GM12874 (cell line): ENCODE measurements at regions not wholly inside any gene's neighbourhood (a gene's known extent, or its start where the extent isn't known, plus 50 kb on each side); places are given as distances from the start of the nearest gene placed in this dataset.

Source experiments
- TF ChIP-seq, protein P1 (sequence below): IDR thresholded peaks from 2 replicates; pipeline ENCODE4 v1.5.1; 2011; ENCODE audit warnings: low read depth, mild to moderate bottlenecking, control low read depth, low read length, moderate library complexity; ENCODE audit not compliant: insufficient read depth

DNA sequence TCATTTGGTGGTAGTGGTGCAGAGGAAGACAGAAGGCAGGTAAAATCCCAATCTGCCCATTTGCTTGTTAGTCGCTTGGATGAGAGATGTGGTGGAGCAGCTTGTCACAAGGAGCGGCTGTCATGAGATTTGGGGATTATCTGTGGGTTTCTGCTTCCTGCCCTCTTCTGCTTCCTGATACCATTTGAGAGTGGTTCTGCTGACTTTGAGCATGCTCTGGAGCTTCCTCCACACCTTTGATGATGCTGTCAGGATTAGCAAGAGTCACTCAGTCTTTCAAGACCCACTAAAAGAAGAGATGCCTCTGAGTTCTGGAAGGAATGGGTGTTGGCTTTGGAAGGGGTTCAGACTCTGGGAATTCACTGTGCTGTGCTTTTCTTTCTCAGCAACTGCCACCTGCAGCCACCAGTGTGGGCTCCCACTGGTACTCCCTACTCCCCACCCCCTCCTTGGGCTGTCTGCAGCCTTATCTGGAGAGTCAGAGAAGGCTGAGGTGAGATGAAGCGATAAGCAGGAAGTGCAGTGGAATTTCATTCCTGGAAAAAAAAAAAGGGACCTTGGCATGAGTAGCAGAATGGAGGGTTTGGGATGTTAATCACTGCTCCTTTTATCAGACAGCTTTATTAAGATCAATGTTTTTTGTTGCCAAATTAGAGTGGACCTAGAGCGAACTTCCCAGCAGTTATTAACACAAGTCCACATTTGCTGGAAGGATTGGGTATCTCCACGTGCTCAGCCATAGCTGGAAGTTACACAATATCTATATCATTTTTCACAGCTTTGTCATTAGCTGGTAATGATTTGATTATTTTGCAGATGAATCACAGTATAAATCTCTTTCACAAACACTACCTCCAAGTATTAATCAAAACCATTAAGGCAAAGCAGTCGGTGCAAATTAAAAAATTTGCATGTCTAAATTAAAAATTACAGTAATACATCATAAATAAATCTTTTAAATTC is 233.0 kb upstream of the SATB1 start:
- TF ChIP-seq, protein P1, sequence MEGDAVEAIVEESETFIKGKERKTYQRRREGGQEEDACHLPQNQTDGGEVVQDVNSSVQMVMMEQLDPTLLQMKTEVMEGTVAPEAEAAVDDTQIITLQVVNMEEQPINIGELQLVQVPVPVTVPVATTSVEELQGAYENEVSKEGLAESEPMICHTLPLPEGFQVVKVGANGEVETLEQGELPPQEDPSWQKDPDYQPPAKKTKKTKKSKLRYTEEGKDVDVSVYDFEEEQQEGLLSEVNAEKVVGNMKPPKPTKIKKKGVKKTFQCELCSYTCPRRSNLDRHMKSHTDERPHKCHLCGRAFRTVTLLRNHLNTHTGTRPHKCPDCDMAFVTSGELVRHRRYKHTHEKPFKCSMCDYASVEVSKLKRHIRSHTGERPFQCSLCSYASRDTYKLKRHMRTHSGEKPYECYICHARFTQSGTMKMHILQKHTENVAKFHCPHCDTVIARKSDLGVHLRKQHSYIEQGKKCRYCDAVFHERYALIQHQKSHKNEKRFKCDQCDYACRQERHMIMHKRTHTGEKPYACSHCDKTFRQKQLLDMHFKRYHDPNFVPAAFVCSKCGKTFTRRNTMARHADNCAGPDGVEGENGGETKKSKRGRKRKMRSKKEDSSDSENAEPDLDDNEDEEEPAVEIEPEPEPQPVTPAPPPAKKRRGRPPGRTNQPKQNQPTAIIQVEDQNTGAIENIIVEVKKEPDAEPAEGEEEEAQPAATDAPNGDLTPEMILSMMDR, result no peak

DNA sequence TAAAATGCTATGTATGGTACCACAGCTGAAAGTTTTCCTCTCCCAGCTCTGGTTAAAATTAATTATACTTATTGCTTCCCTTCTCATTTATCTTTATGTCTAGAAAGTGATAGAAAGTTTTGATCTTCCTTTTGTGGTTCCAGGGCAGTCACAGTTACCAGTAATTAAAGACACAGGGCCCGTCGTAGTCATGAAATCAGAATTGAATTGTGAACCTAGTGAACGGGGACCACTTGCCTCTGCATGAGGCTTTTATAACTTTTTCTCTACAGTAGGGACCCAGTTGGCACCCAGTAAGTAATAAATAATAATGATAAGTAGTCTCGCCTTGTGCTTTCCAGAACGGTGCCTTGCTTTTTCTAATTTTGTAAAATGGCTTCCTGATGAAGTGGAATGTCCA is 231.7 kb upstream of the SATB1 start:
- TF ChIP-seq, protein P1, result no peak

- TF ChIP-seq, protein P1, result no peak
Observed at GRCh38 chr3:18656410-18656809, 231.3 kb upstream of the SATB1 start.

- TF ChIP-seq, protein P1, result no peak
Observed at GRCh38 chr3:18655827-18656226, 230.7 kb upstream of the SATB1 start.

DNA sequence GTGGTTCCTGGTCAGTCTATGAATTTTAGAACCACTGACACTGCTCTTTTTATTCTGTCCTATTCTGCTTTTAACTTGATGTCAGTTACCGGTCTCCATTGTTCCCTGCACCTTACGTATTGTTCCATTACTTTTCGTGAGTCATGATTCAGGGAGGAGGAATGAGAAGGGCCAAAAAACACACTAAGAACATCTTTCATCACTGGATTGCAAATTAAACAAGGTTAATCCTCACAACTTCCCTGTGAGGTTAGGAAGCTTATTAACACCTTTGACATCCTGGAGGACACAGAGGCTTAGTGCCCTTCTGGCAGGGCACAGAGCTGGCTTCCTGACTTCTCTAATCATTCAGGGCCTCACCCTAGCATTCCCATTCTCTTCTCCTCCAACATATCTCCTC is 227.6 kb upstream of the SATB1 start:
- TF ChIP-seq, protein P1, result no peak

- TF ChIP-seq, protein P1, result no peak
Observed at GRCh38 chr3:18650731-18651130, 225.6 kb upstream of the SATB1 start.

DNA sequence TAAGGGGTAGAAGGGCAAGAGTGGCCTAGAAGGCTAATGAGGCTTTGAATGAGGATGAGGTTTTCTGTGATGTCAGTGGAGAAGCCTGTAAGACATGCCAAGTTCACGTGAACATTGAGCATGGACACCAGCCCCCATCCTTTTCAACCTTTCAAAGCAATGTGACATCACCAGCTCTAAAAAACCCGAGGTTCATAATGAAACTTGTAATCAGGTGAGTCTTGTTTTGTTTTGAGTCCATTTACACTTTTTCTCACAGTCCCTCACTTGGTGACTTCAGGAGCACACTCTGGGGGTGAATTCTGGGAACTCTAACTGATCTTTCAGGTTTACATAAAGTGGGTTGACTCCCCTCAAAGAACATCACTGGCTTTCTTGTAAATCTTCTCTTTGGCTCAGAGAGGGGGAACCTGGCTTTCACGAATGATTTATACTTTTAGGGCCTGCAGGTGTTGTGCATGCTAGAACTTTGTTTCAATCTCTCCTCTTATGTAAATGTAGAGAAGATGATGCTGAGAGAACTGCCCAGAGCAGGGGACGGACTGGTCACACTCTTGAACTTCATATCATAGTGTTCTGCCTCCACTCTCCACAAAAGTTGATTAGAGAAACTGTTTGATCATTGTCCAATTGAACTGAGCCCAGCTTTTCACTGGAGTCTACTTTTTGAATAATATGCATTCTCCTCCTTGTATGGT is 224.7 kb upstream of the SATB1 start:
- TF ChIP-seq, protein P1, result no peak
